GM11168 (cell line): ENCODE measurements at regions not wholly inside any gene's neighbourhood (a gene's known extent, or its start where the extent isn't known, plus 50 kb on each side); places are given as distances from the start of the nearest gene placed in this dataset.

Source experiments
- in situ Hi-C: fragments of 300-500 bp; cut with MboI; formaldehyde crosslinking; loops from one replicate; pipeline ENCODE4 v1.12.0; 2022; ENCODE audit warnings: low sequenced_read_pairs; ENCODE audit not compliant: unreplicated experiment

DNA sequence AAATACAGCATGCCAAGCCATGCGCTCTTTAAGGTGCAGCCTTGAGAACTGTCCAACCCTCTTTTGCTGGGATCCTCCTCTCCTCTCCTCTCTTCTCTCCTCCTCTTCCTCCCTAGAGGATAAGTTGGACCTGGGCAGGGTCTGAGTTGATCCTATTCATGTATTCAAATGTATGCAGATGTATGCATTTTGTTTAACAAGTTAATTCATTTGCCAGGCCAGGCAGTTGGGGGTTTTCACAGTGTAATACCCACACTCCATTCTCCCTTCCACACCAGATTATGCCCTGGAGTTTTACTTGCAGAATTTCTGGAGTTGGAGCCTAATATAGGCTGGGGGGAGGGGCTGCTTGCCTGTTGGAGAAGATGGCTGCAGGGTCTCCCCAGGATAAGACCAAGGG, 226.2 kb upstream of the SDK2 start:
- in situ Hi-C loops: no loop called here

DNA sequence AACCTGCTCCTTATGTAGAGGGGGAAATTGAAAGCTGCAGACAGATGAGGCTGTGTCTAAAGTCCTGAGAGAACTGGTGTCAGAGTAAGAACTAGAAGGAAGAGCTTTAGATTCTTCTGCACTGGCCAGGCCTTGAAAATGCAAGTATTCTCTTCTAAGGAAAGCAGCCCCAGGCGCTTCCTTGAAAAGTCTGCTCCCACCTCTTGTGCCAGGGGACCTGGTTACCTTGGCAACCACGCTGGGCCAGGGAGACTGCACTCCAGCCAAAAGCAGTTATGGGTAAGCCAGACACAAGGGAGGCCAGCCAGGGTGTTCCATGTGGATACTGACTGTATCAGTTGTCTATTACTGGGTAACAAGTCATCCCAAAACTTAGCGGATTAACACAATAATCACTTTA, 228.6 kb upstream of the SDK2 start:
- in situ Hi-C loops: no loop called here

DNA sequence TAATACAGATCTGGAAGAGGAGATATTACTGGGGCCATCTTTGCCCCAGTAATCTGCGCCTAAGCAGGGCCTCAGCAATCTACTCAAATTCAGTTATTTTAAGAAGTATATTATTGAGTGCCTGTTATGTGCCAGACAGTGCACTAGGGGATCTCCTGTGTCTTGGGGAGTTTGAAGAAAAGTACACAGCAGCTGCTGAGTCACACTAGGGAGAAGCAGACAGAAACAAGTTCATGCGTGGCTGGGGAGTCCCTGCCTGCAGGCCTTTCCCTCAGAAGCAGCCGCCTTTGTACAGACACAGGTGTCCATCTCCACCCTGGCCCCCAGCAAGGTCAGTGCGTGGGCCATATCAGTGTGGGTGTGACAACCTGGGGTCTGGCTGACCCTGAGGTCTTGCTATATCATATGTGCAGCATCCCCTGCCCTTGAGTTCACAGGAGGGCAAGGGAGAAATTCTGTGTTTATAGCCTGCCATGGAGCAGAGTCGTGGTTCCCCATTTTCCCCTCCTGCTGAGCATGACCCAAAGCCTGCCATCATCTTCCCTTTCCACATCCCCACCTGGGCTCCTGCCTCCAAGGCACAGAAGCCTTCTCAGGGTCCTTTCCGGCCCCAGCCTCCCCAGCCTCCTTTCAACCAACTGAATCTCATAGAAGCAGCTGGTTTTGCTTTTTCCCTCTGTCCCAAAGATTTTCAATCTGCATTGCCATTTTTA, 229.9 kb upstream of the SDK2 start:
- in situ Hi-C loops: no loop called here

DNA sequence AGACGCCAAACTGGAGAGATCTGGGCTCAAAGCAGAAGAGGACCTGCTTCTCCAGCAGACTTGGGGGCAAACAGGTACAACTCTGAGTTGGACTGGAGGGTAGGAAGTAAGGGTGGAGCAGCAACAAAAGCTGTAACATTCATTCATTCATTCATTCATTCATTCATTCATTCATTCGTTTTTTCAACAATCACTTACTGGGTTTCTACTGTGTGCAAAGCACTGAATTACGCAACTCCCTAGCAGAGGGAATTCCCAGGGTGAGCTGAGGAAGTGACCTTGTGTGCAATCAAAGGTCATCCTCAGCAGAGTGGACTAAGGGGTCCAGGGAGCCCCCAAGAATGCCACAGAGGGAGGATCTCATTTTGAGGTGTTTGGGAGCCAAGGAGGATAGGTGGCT, 231.1 kb upstream of the SDK2 start:
- in situ Hi-C loops: no loop called here

DNA sequence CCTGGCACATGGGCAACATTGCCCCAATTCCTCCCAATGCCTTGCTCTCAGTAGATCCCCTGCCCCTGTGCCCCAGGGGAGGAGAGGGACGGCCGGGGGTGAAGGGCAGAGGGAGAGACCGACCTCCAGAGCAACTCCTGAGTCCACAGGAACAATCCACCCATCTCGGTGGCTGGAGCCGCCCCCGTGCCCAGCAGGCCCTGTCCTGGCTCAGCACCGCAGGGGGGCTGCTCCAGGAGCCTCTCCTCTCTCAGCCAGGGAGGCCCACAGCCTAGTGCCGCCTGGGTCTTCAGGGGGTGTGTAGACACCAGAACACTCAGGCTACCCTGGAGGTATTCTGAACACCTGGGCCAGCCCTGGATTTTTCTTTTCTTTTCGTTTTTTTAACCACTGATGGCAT, 233.7 kb upstream of the SDK2 start:
- in situ Hi-C loops: no loop called here

DNA sequence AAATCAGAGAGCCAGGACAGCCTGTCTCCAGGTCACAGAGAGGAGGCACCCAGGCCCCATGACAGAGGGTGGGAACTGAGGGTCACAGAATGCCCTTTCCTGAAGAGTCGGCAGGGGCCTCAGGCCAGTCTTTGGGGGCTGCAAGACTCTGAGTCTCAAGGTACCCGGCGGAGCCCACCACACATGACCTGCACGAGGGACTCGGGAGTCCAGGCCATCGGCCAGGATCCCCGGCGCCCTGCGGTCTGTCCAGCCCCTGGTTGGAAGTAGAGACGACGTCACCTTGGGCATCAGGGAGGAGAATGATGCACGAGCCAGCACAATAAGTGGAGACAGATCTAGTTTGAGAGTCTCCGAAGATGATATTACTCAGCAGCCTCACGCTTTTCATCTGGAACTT, 234.7 kb upstream of the SDK2 start:
- in situ Hi-C loops: no loop called here

DNA sequence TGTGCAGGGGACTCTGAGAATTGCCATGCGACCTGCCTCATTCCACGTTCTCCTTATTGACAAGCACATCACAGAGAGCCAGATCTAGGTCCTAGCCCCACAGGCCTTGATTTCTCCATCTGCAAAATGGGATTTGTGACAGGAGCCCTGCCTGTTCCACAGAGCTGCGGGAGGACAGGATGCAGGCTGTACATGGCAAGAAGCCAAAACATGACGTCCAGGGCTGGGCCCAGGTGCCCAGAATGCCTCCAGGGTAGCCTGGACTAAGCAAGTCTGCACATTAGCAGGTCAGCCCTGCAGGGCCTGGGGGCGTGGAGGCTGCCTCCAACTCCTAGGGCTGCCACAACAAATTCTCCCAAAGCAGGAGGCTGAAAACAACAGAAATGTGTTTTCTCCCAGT, 235.7 kb upstream of the SDK2 start:
- in situ Hi-C loops: no loop called here

DNA sequence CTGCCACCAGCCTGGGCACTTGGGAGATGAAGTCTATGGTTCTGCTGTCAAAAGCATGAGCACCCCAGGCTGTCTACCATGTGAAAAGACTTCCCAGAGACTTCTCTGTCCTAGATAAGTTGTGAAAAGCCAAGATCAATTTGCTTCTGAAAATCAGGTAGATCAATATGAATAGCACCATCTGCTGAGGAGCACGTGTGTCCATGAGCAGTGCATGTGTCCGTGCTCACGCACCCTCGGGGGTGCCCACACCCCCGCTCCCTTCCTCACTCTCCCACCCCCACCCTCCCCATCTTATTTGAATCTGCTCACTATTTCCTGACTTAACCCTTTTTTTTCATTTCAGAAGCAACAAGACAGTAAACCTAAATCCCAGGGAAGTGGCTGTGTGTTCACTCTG, 238.3 kb upstream of the SDK2 start:
- in situ Hi-C loops: no loop called here

DNA sequence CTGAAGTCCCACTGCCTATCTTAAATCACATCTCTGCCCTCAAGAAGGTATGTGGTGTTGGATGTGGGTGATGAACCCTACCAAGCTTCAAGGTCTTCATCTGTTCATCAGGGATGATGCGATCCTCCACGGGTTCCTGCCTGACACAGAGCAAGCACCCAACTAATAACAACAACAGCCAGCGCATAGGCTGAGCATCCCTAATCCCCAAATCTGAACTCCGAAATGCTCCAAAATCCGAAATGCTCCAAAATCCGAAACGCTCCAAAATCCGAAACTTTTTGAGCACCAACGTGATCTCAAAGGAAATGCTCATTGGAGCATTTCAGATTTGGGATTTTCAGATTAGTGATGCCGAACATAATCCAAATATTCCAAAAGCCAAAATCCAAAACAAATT, 238.9 kb upstream of the SDK2 start:
- in situ Hi-C loops: no loop called here

DNA sequence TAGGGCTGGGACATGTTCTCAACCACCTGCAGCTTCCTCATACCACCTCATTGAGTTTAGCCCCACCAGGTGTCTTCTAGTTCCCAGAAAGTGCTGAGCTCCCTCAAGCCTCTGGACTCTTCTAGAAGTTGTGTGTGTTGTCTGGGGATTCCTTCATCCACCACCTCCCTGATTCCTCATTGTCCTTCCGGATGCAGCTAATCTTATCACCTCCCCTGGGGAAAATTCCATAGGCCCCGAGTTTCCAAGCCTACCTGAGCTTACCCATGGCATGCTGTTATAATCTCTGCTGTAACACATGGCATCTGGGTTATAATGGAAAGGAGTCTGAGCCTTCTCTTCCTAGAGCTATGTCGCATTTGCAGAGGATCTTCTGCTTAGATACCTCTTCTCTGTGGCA, 243.5 kb upstream of the SDK2 start:
- in situ Hi-C loops: no loop called here

DNA sequence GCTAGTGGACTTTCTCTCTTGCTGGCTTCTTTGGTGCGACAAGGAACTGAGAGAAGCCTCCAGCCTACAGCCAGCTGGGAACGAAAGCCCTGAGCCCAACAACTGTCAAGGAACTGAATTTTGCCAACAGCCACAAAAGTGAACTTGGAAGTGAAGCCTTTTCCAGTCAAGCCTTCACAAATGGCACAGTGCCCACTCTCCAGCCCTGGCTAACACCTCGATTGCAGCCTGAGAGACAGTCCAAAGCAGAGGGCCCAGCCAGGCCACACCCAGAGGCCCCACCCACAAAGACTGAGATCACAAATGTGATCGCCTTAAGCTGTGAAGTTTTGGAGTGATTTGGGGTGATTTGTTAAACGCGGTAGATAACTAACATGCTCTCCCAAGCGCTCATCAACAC, 244.6 kb upstream of the SDK2 start:
- in situ Hi-C loops: no loop called here

DNA sequence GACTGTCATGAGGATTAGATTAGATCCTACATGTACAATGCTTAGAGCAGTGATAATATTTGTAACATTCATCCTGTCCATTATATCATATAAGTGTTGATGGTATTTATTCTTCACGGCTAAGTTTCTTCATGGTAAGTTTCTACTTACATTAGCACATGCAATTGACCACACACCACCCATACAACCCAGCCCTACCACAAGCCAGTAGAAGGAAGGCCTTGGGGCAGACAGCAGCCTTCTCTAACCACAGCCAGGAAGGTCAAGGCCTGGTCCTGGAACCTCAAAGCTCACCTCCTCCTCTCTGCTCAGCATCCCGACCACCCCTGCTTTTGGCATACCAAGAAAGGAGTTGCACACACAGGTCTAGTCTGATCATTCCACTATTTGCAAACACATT, 245.2 kb upstream of the SDK2 start:
- in situ Hi-C loops: no loop called here

DNA sequence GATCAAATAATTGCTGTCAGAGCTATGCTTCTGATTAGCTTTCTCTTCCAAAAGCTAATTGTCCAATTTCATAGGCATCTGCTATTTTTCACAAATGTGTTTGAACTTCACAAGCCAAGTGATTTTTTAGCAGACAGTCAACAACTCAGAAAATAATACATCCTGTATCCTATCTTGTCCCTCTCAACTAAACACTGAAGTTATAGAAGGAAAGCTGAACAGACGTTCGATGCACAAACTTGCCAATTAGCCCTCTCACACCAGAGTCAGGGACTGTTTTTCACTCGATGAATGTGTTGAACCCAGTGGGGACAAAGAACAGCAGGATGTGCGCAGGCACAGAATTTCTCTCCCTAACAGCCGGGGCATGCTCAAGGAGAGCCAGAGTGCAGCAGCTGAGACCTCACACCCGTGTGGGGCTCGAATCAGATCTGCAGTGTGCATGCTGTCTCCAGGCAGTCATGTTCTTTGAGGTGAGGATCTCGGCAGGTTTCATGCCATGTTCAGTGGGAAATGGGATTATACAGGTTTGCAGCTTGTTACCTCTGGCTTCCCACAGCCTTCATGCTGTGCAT, 246.7 kb upstream of the SDK2 start:
- in situ Hi-C loops: no loop called here

DNA sequence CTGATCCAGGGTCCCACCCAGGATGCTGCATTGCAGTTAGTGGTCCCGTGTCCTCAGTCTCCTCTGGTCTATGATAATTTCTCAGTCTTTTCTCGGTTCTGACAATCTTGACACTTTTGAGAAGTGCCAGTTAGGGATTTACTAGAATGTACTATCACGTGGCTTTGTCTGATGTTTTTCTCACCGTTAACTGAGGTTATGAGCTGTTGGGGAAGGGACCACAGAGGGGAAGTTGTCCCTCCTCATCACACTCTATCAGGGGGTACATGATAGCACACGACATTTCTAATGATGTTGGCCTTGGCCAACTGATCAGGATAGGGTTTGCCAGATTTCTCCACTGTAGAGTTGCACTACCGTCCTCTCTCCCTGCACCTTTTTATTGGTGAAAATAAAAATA, 250.9 kb upstream of the SDK2 start:
- in situ Hi-C loops: no loop called here

DNA sequence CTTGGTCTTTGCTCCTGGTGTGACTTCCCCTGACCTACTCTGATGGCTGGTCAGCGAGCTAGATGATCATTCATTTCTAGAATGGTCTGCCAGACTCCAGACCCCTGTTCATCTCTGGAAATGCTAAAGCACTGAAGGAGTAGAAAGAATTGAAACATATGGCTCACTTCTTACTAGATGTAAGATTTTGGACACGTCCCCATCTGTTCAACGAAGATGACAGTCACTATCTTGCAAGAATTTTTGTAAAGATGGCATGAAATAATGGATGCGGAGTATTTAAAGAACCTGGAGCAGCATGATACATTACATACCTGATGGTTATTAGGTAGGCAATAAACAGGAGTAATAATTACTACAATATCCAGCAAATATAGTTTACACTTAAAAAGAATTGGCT, 252.7 kb upstream of the SDK2 start:
- in situ Hi-C loops: no loop called here

DNA sequence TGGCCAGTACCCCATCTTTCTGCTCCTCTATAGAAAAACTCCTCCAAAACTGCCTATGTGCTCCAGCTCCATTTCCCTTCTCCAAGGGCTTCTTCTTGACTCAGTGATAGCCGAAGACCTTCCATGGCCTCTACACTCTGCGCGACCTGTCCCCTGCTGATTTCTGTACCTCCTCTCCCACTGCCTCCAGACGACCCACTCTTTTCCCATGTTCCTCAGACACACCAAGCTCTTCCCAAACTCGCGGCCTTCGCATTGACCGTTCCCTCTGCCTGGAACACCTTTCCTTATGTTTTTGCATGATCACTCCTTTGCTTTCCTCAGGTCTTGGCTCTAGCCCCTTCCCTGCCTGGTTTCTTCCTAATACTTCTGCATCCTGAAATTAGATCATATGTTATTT, 255.6 kb upstream of the SDK2 start:
- in situ Hi-C loops: no loop called here

DNA sequence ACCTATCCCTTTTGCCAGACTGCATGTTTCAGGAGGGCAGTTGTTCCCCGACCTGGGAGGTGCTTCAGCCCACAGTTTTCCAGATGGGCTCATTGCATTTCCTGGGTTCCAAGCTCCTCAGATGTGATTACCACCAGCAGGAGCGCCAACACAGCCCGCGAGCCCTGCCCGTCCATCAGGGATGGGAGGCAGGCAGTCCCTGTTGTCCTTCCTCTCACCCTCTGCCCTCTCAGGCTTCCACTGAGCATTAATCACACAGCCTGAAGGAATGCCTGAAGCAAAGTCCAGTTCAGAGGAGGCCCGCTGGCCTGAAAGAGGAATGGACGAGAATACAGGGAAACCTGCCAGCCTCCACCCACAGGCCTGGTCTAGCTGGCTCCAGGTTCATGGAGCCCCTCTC, 256.3 kb upstream of the SDK2 start:
- in situ Hi-C loops: no loop called here

DNA sequence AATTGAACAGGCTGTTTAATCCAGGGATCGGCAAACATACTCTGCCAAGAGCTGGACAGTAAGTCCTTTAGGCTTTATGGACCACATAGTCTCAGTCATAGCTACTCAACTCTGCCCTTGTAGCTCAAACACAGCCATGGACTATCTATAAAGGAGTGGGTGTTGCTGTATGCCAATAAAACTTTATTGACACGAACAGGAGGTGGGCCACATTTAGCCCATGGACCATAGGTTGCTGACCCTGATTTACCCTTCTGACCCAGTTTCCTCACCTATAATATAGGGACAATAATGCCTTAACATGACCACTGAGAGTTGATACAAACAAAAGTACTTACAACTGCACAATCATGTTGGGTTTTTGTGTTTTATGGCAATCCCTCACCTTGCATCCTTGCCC, 257.0 kb upstream of the SDK2 start:
- in situ Hi-C loops: no loop called here

DNA sequence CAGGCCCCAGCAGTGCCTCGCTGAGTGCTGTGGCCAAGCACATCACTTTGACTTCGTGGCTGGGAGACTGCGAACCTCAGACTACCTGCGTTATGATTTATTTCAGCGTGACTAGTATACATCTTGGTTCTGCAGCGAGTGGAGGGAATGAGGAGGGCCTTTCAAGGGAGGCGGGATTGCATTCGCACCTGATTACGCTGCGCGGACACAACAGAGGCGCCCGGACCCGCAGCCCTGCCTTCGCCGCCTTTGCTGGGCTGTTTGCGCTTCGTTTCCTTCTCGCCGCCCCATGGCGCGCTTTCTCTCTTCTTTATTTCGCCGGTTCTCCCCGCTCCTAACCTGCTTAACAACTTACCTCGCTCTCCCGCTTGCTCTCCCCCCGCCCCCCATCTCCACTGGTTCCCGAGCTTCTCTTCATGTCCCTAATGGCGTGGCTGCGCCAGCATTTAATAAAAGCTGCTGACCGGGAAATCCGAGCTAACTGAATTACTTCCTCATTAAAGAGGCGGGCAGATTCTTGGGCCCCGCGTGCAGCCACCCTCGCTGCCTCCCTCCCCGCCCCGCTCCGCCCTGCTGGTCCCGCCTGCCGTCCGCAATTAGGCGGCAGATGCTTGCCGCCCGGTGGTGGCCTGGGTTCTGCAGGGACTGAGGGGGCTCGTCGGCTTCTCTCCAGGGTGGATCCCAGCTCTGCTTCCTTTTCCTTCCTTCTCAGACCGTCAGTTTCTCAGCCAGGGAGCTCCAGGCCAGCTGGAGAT, 257.6 kb upstream of the SDK2 start:
- in situ Hi-C loops: no loop called here

DNA sequence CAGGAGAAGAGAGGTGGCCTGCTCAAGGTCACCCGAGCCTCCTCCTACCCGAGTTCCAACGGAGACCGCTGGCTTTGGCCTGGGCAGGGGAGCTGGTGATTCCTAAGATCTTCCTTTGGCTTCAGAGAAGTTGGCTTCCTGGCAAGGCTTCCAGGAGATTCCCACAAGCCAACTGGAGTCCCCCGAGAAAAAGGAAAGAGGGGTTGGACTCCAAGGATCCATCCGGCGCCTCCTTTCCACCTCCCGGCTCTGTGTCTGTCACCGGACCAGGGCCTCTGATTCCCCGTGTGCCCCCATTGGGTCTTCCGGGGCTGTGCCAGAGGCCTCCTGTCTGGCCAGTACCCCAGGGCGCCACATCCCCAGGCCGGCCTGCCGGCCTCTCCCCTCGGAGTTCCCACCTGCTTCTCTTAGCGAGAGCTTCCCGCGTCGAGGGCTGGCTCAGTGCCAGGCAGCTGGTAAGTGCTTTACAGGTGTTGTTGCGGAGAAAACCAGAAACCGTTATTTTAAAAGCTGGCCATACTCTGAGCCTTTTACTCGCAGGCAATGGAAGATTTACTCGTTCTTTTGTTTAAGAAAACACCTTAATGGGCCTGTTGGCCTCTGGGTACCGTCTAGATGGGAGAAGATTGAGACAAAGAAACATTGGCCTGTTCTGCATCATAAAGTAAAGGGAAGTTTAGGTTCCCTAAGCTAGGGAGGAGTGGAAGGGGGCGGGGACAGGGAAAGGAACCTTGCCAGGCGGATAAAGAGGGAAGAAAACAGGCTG, 258.4 kb upstream of the SDK2 start:
- in situ Hi-C loops: no loop called here
